GM18858 (cell line): ENCODE measurements at regions not wholly inside any gene's neighbourhood (a gene's known extent, or its start where the extent isn't known, plus 50 kb on each side); places are given as distances from the start of the nearest gene placed in this dataset.
"Not testable (repeated sequence)": the region's sequence is repeated elsewhere in the genome, so short reads cannot be mapped to it uniquely, and the experiment has no call there.

Source experiments
- ATAC-seq: cut with Tn5 transposase; IDR thresholded peaks from one replicate; pipeline ENCODE4 v1.9.1; 2021; ENCODE audit not compliant: unreplicated experiment

- ATAC-seq, result no peak
These were observed 757.3 kb upstream of the AUTS2 start for GRCh38 chr7:68840991-68841390.

GRCh38 chr7:68843985-68844384 is 754.3 kb upstream of the AUTS2 start:
- not testable (repeated sequence) for ATAC-seq

DNA sequence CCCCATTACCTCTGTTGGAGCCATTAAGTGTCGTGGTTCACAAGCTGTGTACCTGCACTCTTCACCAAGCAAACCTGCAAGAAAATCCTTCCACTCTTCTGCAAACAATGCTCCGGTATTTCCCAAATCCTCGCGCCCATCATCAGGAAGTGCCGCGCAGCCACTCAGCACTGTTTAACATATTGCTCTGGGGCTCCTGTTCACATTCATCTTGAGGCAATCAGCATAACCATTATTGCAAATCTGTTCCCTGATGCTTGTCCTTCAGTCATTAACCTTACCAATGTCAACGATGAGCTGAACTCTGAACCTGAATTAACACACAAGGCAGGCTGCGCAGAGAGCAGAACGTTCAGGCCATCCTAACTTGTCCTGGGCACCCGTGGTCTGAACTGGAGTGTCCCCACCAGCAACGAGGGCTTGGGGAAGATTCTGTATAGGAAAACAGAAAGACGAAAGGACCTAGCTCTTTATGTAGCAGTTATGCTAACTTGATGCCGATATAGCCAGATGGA is 751.4 kb upstream of the AUTS2 start:
- ATAC-seq, result no peak

GRCh38 chr7:68853254-68853653 is 745.0 kb upstream of the AUTS2 start:
- ATAC-seq, result no peak

DNA sequence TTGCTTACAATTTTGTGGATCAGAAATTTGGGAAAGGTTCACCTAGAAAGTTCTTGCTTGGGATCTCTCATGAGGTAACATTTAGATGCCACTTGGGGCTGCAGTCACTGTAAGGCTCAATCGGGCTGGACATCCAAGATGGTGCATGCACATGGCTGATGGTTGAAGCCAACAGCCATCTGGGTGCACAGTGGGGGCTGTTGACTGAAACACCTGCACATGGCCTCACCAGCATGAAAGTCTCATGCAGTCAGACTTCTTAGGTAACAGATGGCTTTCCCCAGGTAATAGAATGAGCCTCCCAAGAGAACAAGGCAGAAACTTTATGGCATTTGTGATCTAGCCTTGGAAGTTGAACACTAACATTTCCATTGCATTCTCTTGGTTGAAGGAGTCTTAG is 740.7 kb upstream of the AUTS2 start:
- no peak for ATAC-seq

DNA sequence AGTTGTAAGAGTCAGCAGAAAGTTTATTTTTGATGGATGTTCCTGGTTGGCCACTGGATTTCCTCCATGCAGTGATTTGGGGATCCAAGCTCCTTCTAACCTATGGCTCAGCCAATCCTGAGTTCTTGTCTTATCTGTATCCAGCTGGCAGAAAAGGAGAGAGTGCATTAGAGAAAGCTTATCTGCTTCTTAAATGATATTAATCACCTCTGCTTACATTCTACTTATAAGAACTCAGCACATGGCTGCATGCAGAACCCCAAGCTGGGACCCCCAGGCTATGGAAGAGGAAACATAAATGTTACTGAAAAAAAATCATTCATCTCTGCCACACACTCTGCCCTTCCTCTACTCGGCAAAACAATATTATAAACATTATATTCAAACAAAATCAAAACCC is 739.8 kb upstream of the AUTS2 start:
- no peak for ATAC-seq

GRCh38 chr7:68861171-68861570 is 737.1 kb upstream of the AUTS2 start:
- no peak for ATAC-seq

GRCh38 chr7:68862261-68862660 is 736.0 kb upstream of the AUTS2 start:
- no peak for ATAC-seq

GRCh38 chr7:68862736-68863135 is 735.5 kb upstream of the AUTS2 start:
- no peak for ATAC-seq

DNA sequence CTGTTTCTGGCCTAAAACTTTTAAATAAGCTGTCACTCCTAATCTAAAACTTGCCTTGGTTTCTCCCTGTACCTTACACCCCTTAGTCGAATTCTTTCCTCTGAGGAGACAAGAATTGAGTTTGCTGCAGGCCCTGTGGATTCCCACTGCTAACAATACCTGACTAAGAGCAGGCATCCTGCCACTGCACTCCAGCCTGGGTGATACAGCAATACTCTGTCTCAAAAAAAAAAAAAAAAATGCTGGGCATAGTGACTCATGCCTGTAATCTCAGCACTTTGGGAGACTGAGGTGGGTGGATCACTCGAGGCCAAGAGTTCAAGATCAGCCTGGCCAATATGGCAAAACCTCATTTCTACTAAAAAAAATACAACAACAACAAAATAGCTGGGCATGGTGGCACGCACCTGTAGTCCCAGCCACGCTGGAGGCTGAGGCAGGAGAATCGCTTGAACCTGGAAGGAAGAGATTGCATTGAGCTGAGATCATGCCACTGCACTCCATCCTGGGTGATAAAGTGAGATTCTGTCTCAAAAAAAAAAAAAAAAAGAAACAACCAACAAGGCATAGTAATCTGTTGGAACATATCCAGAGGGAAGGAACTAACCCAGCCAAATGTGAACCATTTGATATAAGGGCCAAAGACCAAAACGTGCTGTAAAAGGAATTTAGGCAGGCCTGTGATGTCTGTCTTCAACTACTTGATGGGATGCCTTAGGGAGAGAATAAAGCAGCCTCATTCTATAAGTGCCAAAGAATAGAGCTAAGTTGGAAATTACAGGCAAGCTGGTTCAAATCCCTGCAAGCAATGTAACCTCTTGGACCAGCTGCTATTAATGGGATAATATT is 732.7 kb upstream of the AUTS2 start:
- ATAC-seq, result no peak

GRCh38 chr7:68866200-68866570 is 732.1 kb upstream of the AUTS2 start:
- ATAC-seq, result no peak

DNA sequence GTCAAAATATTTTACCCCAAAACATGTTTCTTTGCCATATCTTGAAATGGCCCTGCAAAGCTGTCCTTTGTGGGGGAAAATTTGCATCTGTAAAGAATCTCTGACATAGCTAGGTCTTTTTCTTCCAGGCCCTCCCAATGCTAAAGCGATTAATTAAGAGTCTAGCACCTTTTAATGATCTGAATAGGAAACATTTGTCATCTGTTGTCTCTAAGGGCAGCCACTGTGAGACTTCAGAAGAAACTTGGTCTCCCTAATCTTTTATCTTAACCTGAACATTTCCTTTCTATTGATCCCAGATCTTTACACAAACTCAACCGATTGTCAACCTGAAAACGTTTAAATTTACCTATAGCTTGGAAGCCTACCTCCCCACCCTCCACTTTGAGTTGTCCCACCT is 731.6 kb upstream of the AUTS2 start:
- not testable (repeated sequence) for ATAC-seq

DNA sequence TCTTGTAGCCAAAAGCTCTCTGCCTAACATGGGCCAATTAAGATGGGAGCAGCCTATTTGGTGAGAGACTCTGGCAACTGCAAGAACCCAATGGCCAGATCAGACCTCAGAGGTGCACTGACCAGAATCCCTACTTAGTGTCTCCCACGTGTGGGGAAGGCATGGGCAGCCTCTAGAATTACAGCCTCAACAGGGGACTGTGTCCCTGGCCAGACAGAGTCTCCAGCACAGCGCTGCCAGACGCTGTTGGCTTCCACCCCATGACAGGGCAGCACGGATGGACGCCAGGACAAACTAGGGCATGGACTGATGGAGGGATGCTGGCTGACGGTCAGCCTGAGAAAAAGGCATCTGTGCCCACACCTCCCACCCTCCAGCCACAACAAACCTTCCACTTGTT is 729.3 kb upstream of the AUTS2 start:
- ATAC-seq, result no peak

- ATAC-seq, result no peak
These were observed 724.7 kb upstream of the AUTS2 start for GRCh38 chr7:68873616-68874015.

DNA sequence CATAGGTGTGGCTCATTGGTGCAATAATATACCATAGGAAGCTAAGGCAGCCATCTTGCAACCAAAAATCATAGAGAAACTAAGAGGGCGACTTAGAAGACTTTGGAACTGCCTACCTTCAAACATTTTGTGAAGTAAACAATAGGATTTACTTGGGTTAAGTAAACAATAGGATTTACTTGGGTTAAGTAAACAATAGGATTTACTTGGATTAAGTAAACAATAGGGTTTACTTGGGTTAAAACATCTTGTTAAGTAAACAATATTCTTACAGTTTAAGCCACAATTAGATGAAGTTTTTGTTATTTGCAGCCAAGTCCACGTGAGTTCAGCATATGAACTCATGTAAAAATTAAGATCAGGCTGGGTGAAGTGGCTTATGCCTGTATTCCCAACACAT is 722.4 kb upstream of the AUTS2 start:
- no peak for ATAC-seq

- ATAC-seq, result not testable (repeated sequence)
These were observed 711.2 kb upstream of the AUTS2 start for GRCh38 chr7:68887116-68887515.

DNA sequence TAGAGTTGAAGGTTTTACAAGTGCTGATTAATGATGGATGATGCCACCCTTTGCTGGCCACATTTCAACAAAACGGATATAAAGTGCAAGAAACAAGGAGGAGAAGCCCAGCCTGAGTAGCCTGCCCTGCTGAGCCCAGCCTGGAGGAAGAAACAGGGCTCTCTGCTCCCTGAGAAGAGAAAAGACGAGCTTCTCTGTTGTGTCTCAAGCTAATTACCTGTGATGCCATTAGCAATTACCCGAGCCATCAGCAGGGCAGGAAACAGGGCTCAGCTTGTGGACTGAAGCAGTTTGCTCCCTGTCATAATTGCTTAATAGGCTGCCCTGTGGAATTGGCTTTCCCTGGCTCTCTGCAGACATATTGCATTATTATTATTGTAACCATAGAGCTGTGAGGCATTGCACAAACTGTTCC is 709.3 kb upstream of the AUTS2 start:
- no peak for ATAC-seq

GRCh38 chr7:68892236-68892635 is 706.0 kb upstream of the AUTS2 start:
- ATAC-seq, result no peak

GRCh38 chr7:68893411-68893810 is 704.9 kb upstream of the AUTS2 start:
- no peak for ATAC-seq

DNA sequence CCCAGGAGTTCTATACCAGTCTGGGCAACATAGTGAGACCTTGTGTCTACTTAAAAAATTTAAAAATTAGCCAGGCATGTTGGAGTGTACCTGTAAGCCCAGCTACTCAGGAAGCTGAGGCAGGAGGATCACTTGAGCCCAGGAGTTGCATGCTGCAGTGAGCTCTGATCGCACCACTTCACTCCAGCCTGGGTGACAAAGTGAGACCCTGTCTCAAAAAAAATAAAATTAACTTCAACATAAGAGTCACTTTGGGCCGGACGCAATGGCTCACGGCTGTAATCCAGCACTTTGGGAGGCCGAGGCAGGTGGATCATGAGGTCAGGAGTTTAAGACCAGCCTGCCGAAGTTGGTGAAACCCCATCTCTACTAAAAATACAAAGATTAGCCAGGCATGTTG is 699.1 kb upstream of the AUTS2 start:
- ATAC-seq, result not testable (repeated sequence)

DNA sequence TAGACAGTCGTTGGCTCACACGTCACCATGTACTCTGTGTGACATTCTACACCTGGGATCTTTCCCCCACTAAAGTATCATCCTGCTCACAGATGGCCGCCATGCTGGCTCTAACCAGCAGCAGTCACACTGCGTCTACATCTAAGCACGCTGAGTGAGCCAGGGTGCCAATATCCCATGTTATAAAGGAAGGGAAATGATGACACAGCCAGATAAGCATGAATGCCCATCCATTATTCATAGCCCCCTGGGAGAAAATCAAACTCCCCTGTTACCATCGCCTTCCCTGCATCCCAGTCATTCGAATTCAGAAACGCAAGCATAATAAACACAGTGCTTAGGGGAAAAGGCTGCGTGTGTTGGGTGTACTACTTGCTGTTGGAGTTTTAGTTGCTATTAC is 698.2 kb upstream of the AUTS2 start:
- ATAC-seq, result no peak

- ATAC-seq, result no peak
These were observed 693.6 kb upstream of the AUTS2 start for GRCh38 chr7:68904630-68905029.

GRCh38 chr7:68911754-68912153 is 686.5 kb upstream of the AUTS2 start:
- ATAC-seq, result no peak
